Mucosa of stomach (tissue), 1 donor: ENCODE measurements at regions not wholly inside any gene's neighbourhood (a gene's known extent, or its start where the extent isn't known, plus 50 kb on each side); places are given as distances from the start of the nearest gene placed in this dataset.
"Not testable (repeated sequence)": the region's sequence is repeated elsewhere in the genome, so short reads cannot be mapped to it uniquely, and the experiment has no call there.

Experiments used
- H3K27me3 ChIP-seq: one replicate; pipeline ENCODE4 v1.7.0; 2013; ENCODE audit warnings: mild to moderate bottlenecking, low read length; ENCODE audit not compliant: control insufficient read depth, insufficient read depth
- H3K36me3 ChIP-seq: one replicate; pipeline ENCODE4 v1.7.0; 2013; ENCODE audit warnings: low read length; ENCODE audit not compliant: control insufficient read depth, insufficient read depth
- H3K4me1 ChIP-seq: one replicate; pipeline ENCODE4 v1.7.0; 2013; ENCODE audit warnings: mild to moderate bottlenecking, low read length; ENCODE audit not compliant: control insufficient read depth, insufficient read depth
- H3K4me3 ChIP-seq: one replicate; pipeline ENCODE4 v1.7.0; 2013; ENCODE audit warnings: low read length
- H3K9ac ChIP-seq: one replicate; pipeline ENCODE4 v1.7.0; 2013; ENCODE audit warnings: mild to moderate bottlenecking, low read length, moderate library complexity
- H3K9me3 ChIP-seq: one replicate; pipeline ENCODE4 v1.7.0; 2013; ENCODE audit warnings: mild to moderate bottlenecking, low read length, moderate library complexity; ENCODE audit not compliant: control insufficient read depth
- donor health status: Pancreatic carcinoma.

GRCh38 chr1:238606457-238606856 is 715.7 kb upstream of the ZP4 start:
- no peak overlapping the region for H3K9ac ChIP-seq
- H3K36me3 ChIP-seq = no peaks in the 10 kb centered on the region

GRCh38 chr1:238604357-238604756 is 713.6 kb upstream of the ZP4 start:
- Histone ChIP-seq H3K4me1 (no peaks in the 10 kb centered on the region), H3K36me3 (no peaks in the 10 kb centered on the region), H3K9ac (no peak overlapping the region), H3K4me3 (no peak overlapping the region), H3K9me3 (no peaks in the 10 kb centered on the region), H3K27me3 (no peaks in the 10 kb centered on the region)

More at GRCh38 chr1:238606457-238606856, 715.7 kb upstream of the ZP4 start:
- Histone ChIP-seq H3K4me3 (no peak overlapping the region), H3K9me3 (no peaks in the 10 kb centered on the region), H3K4me1 (no peaks in the 10 kb centered on the region), H3K27me3 (no peaks in the 10 kb centered on the region)

- H3K9ac ChIP-seq, H3K27me3 ChIP-seq, H3K9me3 ChIP-seq, H3K36me3 ChIP-seq, H3K4me3 ChIP-seq, H3K4me1 ChIP-seq: not testable (repeated sequence)
Observed at GRCh38 chr1:238601604-238602003, 710.9 kb upstream of the ZP4 start.

- H3K4me1 ChIP-seq = no peaks in the 10 kb centered on the region
- no peak overlapping the region for H3K4me3 ChIP-seq
- no peaks in the 10 kb centered on the region for H3K27me3 ChIP-seq
- H3K9me3 ChIP-seq = no peaks in the 10 kb centered on the region
- H3K36me3 ChIP-seq = no peaks in the 10 kb centered on the region
- no peak overlapping the region for H3K9ac ChIP-seq
Observed at GRCh38 chr1:238596703-238597102, 706.0 kb upstream of the ZP4 start.

- Histone ChIP-seq H3K4me3 (no peak overlapping the region), H3K27me3 (no peaks in the 10 kb centered on the region), H3K9me3 (no peaks in the 10 kb centered on the region), H3K4me1 (no peaks in the 10 kb centered on the region), H3K9ac (no peak overlapping the region), H3K36me3 (no peaks in the 10 kb centered on the region)
Observed at GRCh38 chr1:238592621-238593020, 701.9 kb upstream of the ZP4 start.

GRCh38 chr1:238589843-238590435 is 699.2 kb upstream of the ZP4 start:
- no peaks in the 10 kb centered on the region for H3K36me3 ChIP-seq
- no peaks in the 10 kb centered on the region for H3K27me3 ChIP-seq
- no peaks in the 10 kb centered on the region for H3K4me1 ChIP-seq
- H3K4me3 ChIP-seq = no peak overlapping the region
- no peak overlapping the region for H3K9ac ChIP-seq
- H3K9me3 ChIP-seq = no peaks in the 10 kb centered on the region

GRCh38 chr1:238582816-238583215 is 692.1 kb upstream of the ZP4 start:
- Histone ChIP-seq H3K27me3 (no peaks in the 10 kb centered on the region), H3K9ac (no peak overlapping the region), H3K4me1 (no peaks in the 10 kb centered on the region), H3K9me3 (no peaks in the 10 kb centered on the region), H3K36me3 (no peaks in the 10 kb centered on the region), H3K4me3 (no peak overlapping the region)

GRCh38 chr1:238581332-238581731 is 690.6 kb upstream of the ZP4 start:
- no peaks in the 10 kb centered on the region for H3K4me1 ChIP-seq
- H3K9me3 ChIP-seq = no peaks in the 10 kb centered on the region
- no peaks in the 10 kb centered on the region for H3K27me3 ChIP-seq
- no peak overlapping the region for H3K4me3 ChIP-seq
- no peaks in the 10 kb centered on the region for H3K36me3 ChIP-seq
- no peak overlapping the region for H3K9ac ChIP-seq

- no peaks in the 10 kb centered on the region for H3K36me3 ChIP-seq
- no peak overlapping the region for H3K9ac ChIP-seq
- H3K4me3 ChIP-seq = no peak overlapping the region
- H3K9me3 ChIP-seq = no peaks in the 10 kb centered on the region
- H3K27me3 ChIP-seq = no peaks in the 10 kb centered on the region
- H3K4me1 ChIP-seq = no peaks in the 10 kb centered on the region
Observed at GRCh38 chr1:238568735-238569134, 678.0 kb upstream of the ZP4 start.

GRCh38 chr1:238562341-238562740 is 671.6 kb upstream of the ZP4 start:
- Histone ChIP-seq H3K4me1 (no peaks in the 10 kb centered on the region), H3K4me3 (no peak overlapping the region), H3K36me3 (no peaks in the 10 kb centered on the region), H3K9me3 (no peaks in the 10 kb centered on the region), H3K27me3 (no peaks in the 10 kb centered on the region), H3K9ac (no peak overlapping the region)

- Histone ChIP-seq H3K27me3 (no peaks in the 10 kb centered on the region), H3K4me3 (no peak overlapping the region), H3K4me1 (no peaks in the 10 kb centered on the region), H3K36me3 (no peaks in the 10 kb centered on the region), H3K9ac (no peak overlapping the region), H3K9me3 (no peaks in the 10 kb centered on the region)
Observed at GRCh38 chr1:238558746-238559145, 668.0 kb upstream of the ZP4 start.

GRCh38 chr1:238558156-238558555 is 667.4 kb upstream of the ZP4 start:
- H3K36me3 ChIP-seq = no peaks in the 10 kb centered on the region
- no peaks in the 10 kb centered on the region for H3K4me1 ChIP-seq
- no peaks in the 10 kb centered on the region for H3K27me3 ChIP-seq
- H3K4me3 ChIP-seq = no peak overlapping the region
- no peak overlapping the region for H3K9ac ChIP-seq
- no peaks in the 10 kb centered on the region for H3K9me3 ChIP-seq

GRCh38 chr1:238552271-238552670 is 661.5 kb upstream of the ZP4 start:
- no peaks in the 10 kb centered on the region for H3K9me3 ChIP-seq
- no peak overlapping the region for H3K9ac ChIP-seq
- H3K4me1 ChIP-seq = no peaks in the 10 kb centered on the region
- no peaks in the 10 kb centered on the region for H3K36me3 ChIP-seq
- no peaks in the 10 kb centered on the region for H3K27me3 ChIP-seq
- H3K4me3 ChIP-seq = no peak overlapping the region
